HK-2 (cell line): ENCODE measurements at regions not wholly inside any gene's neighbourhood (a gene's known extent, or its start where the extent isn't known, plus 50 kb on each side); places are given as distances from the start of the nearest gene placed in this dataset.
"Not testable (repeated sequence)": the region's sequence is repeated elsewhere in the genome, so short reads cannot be mapped to it uniquely, and the experiment has no call there.

Experiments
- DNase-seq: peaks from one replicate; pipeline ENCODE4 v3.0.0-alpha.2; 2018; ENCODE audit not compliant: unreplicated experiment

DNA sequence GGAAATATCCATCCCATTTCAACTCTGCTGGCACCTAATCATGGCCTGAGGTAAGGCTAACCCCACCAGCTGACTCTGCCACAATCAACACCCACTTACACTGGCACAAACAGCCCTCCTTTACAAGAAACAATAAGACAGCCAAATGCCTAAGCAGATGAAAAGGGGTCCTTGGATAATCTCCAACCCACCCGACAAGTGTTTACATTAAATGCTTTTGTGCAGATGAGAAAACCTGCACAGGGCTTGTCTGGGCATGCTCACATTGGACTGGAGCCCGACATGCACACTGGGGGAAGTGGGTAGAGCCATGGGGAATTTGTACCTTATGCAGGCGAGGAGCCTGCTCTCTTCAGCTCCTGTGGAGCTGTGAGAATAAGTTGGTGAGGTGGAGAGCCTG, 138.9 kb upstream of the ITM2A start:
- DNase-seq, result no peak

- DNase-seq, result no peak
These were observed 115.6 kb upstream of the ITM2A start for GRCh38 chrX:79482686-79483085.

- DNase-seq, result no peak
These were observed 110.6 kb upstream of the ITM2A start for GRCh38 chrX:79477691-79478090.

GRCh38 chrX:79466636-79467035, 99.5 kb upstream of the ITM2A start:
- DNase-seq, result no peak

- DNase-seq, result no peak
These were observed 95.3 kb upstream of the ITM2A start for GRCh38 chrX:79462458-79462857.

GRCh38 chrX:79456593-79456992, 89.5 kb upstream of the ITM2A start:
- DNase-seq, result not testable (repeated sequence)

DNA sequence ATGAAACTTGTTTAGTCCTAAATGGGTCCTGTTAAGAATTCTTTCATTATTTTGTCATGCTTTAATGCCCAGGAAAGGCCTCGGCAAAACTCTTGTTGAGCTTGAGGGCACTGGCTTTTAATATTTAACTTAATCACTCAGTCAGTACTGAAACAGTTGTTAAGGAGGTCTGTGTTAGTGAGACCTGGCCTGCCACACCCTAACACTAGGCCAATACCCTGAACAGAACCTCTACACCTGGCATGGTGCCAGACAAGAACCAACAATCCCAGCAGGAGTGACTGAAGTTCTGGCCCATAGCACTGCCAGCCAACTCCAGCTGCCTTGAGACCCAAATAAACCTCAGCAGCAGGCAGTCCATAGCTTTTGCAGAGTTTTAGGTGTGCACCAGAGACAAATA, 85.7 kb upstream of the ITM2A start:
- DNase-seq, result no peak

DNA sequence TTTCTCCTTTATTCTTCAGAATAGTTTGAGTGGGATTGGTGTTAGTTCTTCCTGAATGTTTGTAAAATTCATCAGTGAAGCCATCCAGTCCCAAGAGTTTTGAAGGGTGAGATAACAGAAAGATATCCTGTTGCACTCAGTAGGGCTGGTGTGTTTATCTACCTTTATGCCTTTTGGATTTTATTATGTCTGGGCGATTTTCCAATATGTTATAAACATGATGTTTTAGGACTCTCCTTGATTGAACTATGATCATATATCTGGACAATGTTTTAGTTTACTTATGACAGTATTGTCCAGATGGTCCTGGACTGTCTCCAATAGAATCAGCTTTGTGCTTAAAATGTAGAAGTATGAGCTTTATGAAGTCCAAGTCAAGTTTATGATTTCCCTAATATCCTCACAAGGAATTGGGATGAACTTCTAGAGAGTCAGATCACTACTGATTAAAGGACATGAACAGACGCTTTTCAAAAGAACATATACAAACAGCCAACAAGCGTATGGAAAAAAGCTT, 77.6 kb upstream of the ITM2A start:
- no peak for DNase-seq

DNA sequence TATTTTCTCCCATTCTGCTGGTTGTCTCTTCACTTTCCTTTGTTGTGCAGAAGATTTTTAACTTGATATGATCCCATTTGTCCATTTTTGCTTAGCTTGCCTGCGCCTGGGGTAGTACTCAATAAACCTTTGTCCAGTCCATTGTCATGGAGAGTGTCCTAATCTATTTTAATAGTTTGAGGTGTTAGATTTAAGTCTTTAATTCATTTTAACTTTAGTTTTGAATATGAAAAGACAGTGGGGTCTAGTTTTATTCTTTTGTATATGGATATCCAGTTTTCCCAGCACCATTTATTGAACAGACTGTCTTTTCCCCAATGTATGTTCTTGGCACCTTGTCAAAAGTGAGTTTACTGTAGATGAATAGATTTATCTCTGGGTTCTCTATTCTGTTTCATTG, 76.0 kb upstream of the ITM2A start:
- DNase-seq, result no peak

- DNase-seq, result no peak
These were observed 73.2 kb upstream of the ITM2A start for GRCh38 chrX:79440336-79440735.
